Lower leg skin (tissue), 4 donors: ENCODE measurements at regions not wholly inside any gene's neighbourhood (a gene's known extent, or its start where the extent isn't known, plus 50 kb on each side); places are given as distances from the start of the nearest gene placed in this dataset.

Source experiments
- DNase-seq, 2 donors: peaks; one replicate each; pipeline ENCODE4 v3.0.0-alpha.2; 2019; ENCODE audit warnings: low spot score in 2 of 2
- H3K4me3 ChIP-seq: fragments of 200-600 bp; sonication (generic); 2 replicates; pipeline ENCODE4 v1.5.1; 2017; ENCODE audit warnings: mild to moderate bottlenecking, low read depth; ENCODE audit not compliant: poor library complexity, severe bottlenecking
- POLR2A ChIP-seq, 2 donors: fragments of 450-650 bp; IDR thresholded peaks; one replicate each; pipeline ENCODE4 v1.6.1; 2016 to 2017; ENCODE audit warnings: antibody characterized with exemption in 2 of 2, mild to moderate bottlenecking in 1 of 2, moderate library complexity in 1 of 2
- WGBS, 2 donors: methylation state at CpG; one replicate each; pipeline ENCODE4 v1.1.5; 2018; 5-methylcytosine and 5-hydroxymethylcytosine counted together
- intact Hi-C: fragments of 100-400 bp; cut with DNase I; formaldehyde crosslinking; loops from one replicate; pipeline ENCODE4 v1.15.0; 2023; ENCODE audit warnings: low total_unique reads
- TF ChIP-seq, protein P1 (sequence below), 3 donors: fragments of 450-650 bp; IDR thresholded peaks; one replicate each; pipeline ENCODE4 v1.5.1; 2016; ENCODE audit warnings: antibody characterized with exemption in 3 of 3, mild to moderate bottlenecking in 3 of 3, moderate library complexity in 2 of 3

DNA sequence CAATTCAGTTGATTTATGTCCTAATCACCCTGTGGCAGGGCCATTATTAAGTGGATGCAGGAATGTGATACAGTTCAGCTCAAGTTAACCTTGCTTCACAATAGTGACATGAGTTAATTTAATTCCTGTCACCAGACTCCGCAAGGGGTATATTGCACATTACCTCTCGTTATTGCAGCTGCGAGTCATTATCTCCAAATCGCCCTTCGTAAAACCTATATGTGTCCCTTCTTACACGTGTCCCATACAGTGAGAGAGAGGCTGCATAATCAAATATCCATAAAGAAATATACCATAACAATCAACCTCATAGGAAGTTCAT, 369.9 kb upstream of the ANXA10 start:
- H3K4me3 ChIP-seq: no peak overlapping the region
- intact Hi-C loops: no loop called here
- 51 to 65% methylated on average over 6 of the region's 6 CpGs for WGBS, 2 donors
- TF ChIP-seq, protein P1, sequence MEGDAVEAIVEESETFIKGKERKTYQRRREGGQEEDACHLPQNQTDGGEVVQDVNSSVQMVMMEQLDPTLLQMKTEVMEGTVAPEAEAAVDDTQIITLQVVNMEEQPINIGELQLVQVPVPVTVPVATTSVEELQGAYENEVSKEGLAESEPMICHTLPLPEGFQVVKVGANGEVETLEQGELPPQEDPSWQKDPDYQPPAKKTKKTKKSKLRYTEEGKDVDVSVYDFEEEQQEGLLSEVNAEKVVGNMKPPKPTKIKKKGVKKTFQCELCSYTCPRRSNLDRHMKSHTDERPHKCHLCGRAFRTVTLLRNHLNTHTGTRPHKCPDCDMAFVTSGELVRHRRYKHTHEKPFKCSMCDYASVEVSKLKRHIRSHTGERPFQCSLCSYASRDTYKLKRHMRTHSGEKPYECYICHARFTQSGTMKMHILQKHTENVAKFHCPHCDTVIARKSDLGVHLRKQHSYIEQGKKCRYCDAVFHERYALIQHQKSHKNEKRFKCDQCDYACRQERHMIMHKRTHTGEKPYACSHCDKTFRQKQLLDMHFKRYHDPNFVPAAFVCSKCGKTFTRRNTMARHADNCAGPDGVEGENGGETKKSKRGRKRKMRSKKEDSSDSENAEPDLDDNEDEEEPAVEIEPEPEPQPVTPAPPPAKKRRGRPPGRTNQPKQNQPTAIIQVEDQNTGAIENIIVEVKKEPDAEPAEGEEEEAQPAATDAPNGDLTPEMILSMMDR (IDR thresholded peaks at IDR 0.05): no peak
- no peak for TF ChIP-seq POLR2A (IDR thresholded peaks at IDR 0.05)
- no peak for DNase-seq

DNA sequence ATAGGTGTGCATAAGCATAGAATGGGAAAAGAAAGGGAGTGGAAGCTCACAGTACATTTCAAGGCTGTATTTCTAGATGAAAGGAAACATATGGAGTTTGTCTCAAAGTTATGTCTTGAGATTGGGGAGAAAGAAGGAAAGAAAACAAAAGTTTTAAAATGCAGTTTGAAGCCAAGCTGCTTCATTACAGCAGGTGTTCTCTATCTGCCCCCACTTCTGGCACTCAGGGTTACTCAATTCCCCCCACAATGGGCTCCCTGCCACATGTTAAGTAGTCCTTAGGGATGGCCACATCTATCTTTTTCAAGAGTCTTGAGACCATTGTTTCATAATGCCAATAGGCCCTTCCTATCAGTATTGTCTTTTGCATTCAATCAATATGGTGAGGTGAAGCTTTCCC, 367.4 kb upstream of the ANXA10 start:
- intact Hi-C loops: no loop called here
- DNase-seq: no peak
- no peak overlapping the region for H3K4me3 ChIP-seq
- TF ChIP-seq POLR2A (IDR thresholded peaks at IDR 0.05): no peak
- TF ChIP-seq, protein P1 (IDR thresholded peaks at IDR 0.05): no peak

DNA sequence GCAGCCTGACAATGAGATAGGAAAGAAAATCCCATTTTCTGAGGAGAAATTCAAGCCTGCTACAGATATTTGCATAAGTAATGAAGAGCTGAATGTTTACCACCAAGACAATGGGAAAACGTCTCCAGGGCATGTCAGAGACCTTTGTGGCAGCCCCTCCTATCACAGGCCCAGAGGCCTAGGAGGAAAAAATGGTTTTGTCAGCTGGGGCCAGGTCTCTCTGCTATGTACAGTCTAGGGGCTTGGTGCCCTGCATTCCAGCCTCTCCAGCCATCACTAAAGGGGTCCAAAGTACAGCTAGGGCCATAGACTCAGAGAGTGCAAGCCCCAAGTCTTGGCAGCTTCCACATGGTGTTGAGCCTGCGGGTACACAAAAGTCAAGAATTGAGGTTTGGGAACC, 361.6 kb upstream of the ANXA10 start:
- WGBS, 2 donors: 64 to 69% methylated on average over 2 of the region's 2 CpGs
- TF ChIP-seq, protein P1 (IDR thresholded peaks at IDR 0.05): no peak
- TF ChIP-seq POLR2A (IDR thresholded peaks at IDR 0.05): no peak
- H3K4me3 ChIP-seq: no peak overlapping the region
- intact Hi-C loops: no loop called here
- no peak for DNase-seq

DNA sequence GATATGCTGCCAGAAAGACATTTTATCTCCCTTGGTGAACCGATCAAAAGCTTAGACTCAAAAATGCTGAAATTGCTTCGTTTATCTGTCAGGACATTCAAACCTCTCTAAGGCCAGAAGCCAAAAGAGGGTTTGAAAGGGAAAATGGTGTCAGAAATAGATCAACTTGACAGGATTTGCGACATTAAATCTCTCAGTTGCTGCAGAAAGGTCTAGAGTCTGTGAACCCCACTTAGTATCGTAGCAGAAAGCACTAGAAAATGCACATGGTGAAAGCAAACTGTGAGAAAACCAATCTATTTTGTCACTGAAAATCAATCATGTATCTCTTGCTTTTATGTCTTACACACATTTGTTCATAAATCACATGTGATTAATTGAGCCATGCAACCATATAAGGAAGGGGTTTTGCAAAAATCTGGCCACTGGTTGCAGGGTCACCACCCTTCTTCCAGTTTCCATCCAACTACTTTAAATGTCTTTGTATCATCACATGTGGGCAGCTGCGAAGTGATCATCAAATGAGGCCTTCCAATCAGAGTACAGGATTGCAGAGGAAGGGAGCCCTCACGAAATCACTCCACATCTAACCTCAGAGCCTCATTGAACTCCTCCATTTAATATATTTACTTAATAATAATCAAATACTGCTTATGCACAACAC, 347.2 kb upstream of the ANXA10 start:
- intact Hi-C loops: no loop called here
- DNase-seq: no peak
- TF ChIP-seq, protein P1 (IDR thresholded peaks at IDR 0.05): no peak
- H3K4me3 ChIP-seq: no peak overlapping the region
- 73 to 78% methylated on average over 6 of the region's 6 CpGs for WGBS, 2 donors

DNA sequence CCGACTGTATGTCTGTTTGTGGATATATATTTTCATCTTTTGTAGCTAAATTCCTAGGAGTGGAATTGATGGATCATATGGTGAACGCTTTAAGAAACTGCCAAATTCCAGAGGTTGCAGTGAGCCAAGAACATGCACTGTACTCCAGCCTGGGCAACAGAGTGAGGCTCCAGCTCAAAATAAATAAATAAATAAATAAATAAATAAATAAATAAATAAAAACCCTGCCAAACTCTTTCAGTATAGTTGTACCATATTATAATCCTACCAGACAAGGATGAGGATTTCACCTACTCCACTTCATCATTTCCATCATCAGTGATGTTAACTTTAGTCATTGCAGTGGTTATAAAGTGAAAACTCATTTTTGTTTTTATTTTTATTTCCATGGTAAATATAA, 325.1 kb upstream of the ANXA10 start:
- intact Hi-C loops: no loop called here
- TF ChIP-seq, protein P1 (IDR thresholded peaks at IDR 0.05): no peak
- no peak for TF ChIP-seq POLR2A (IDR thresholded peaks at IDR 0.05)
- no peak for DNase-seq
- no peak overlapping the region for H3K4me3 ChIP-seq
- 76 to 88% methylated on average over 2 of the region's 2 CpGs for WGBS, 2 donors

DNA sequence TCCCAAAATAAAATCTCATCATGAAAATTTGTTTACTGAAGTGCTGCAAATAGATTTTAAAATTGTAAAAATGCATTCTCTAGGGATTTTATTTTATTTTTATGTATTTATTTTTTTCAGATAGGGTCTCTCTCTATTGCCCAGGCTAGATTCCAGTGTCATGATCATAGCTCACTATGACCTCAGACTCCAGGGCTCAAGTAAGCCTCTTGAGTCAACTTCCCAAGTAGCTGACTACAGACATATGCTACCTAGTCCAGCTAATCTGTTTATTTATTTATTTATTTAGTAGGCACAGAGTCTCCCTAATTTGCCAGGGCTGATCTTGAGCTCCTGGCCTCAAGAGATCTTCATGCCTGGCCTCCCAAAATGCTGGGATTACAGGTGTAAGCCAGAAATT, 317.7 kb upstream of the ANXA10 start:
- TF ChIP-seq POLR2A (IDR thresholded peaks at IDR 0.05): no peak
- TF ChIP-seq, protein P1 (IDR thresholded peaks at IDR 0.05): no peak
- no peak overlapping the region for H3K4me3 ChIP-seq
- no peak for DNase-seq
- intact Hi-C loops: no loop called here
